ENCODE measurements at regions not wholly inside any gene's neighbourhood (a gene's known extent, or its start where the extent isn't known, plus 50 kb on each side); places are given as distances from the start of the nearest gene placed in this dataset.
"Not testable (repeated sequence)": the region's sequence is repeated elsewhere in the genome, so short reads cannot be mapped to it uniquely, and the experiment has no call there.

DNA sequence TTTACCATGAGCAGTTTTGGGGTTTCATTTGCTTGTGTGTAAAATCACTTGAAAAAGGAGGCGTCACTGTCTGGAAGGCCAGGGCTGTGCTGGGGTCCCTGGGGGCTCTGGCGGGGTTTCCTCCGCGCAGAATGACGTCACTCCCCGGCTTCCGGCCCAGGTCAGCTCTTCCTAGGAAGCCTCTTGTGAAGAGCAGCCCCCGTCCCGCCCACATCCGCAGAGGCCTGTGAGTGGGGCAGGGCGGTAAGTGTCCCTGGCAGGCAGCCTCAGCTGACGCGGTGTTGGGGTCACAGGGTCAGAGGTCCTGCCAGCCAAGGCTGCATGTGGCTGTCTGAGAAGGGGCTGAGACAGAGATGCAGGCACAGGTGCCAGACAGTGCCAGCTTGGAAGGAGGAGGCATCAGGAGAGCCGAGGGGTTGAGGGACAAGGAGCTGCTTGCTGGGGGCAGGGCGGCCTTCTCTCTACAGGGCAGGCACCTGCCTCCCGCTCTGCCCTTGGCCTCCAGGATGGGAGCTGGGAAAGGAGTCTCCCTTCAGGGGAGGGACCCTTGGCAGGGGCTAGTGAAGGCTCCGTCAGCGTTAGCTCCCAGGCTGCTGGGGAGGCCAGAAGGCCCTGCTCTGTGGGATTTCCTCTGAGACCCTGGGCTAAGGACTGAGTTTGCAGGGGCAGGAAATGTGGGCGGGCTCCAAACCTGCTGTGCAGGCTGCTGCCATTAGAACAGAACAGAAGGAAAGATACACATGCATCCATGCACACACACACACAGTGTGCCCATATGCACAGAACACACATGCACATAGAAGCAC, 3951.6 kb upstream of the TPTE start:
- H3K9me3 Mint-ChIP-seq; H3K4me1 Mint-ChIP-seq; H3K27ac Mint-ChIP-seq; H3K4me3 Mint-ChIP-seq; POLR2A ChIA-PET; DNase-seq (ENCODE audit: low spot score); CTCF ChIA-PET; H3K36me3 Mint-ChIP-seq; H3K27me3 Mint-ChIP-seq (ENCODE audit: low read depth): not testable (repeated sequence)
- peak; percentile 65 for ATAC-seq

DNA sequence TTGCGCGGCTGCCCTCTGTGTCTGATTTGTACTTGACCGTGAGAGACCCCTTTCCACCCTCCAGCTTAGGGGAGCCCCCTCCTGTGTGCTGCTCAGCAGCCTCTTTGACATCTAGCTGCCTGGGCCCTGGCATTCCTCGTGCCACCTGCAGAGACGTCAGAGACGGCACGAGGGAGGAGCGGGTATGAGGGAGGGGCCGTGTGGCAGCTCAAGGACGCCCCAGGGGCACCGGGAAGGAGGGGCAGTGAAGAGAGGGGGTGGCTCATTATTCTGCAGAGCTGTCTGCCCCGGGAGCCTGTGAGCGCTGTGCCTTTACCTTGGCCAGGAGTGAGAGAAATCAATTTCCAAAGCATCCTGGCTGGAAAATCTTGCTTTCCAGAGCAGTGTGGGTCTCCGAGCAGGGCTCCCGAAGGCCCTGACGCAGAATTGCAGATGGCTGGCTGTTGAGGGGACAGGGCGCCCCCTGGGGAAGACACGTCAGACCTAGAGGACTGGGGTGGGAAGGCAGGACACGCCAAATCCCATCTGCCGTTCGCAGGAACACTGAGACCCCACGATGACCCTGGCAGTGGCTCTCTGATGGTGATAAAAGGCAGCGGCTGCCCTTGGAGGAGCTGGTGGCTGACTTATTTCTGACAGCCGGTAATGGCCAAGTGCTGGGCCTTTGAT, 3950.5 kb upstream of the TPTE start:
- DNase-seq (ENCODE audit: low spot score); H3K9me3 Mint-ChIP-seq; POLR2A ChIA-PET; H3K4me3 Mint-ChIP-seq; H3K4me1 Mint-ChIP-seq; H3K27ac Mint-ChIP-seq; H3K36me3 Mint-ChIP-seq; H3K27me3 Mint-ChIP-seq (ENCODE audit: low read depth); CTCF ChIA-PET: not testable (repeated sequence)
- peak; percentile 42 for ATAC-seq

DNA sequence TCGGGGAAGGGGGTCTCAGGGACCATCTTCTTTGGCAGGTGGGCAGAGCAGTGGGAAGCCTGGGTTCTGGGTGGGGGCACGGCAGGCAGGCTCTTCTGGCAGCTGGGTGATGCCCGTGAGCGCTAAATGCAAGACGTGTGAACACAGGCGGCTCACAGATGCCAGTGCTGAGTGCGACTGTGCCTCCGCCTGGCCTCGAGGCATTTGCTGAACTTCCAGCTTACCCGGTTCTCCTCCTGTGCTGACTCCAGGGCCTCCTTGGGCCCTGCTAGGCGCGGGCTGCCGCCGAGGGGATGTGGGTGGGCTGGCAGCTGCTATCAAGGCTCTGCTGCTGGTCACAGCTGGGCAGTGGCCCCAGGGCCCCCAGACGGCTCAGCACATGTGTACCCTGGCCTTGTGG, 3947.8 kb upstream of the TPTE start:
- CTCF ChIA-PET; H3K27me3 Mint-ChIP-seq (ENCODE audit: low read depth); ATAC-seq; H3K4me3 Mint-ChIP-seq; H3K4me1 Mint-ChIP-seq; DNase-seq (ENCODE audit: low spot score); H3K27ac Mint-ChIP-seq; POLR2A ChIA-PET; H3K9me3 Mint-ChIP-seq; H3K36me3 Mint-ChIP-seq: not testable (repeated sequence)

DNA sequence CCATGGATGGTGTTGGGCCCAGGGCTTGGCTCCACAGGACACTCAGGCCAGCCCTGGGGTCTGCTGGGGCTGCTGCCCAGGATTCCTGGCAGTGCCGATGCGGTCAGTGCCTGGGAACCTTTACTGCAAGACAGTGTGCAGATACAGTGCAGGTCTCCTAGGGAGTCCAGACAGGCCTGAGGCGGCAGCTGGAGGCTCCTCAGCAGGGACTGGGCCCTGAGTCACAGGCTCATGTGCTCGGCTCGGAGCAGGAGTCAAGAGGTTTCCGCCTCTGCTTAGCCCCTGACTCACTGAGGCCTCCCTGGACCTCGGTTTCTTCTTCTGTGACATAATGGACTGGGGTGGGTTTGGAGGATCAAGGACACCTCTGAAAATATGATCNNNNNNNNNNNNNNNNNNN, 3941.6 kb upstream of the TPTE start:
- H3K4me1 Mint-ChIP-seq; H3K36me3 Mint-ChIP-seq; H3K9me3 Mint-ChIP-seq; DNase-seq (ENCODE audit: low spot score); CTCF ChIA-PET; H3K27ac Mint-ChIP-seq; H3K4me3 Mint-ChIP-seq; H3K27me3 Mint-ChIP-seq (ENCODE audit: low read depth); POLR2A ChIA-PET; ATAC-seq: not testable (repeated sequence)

Data from WTC11 (cell line).